Testis (tissue), 2 donors: ENCODE measurements at regions not wholly inside any gene's neighbourhood (a gene's known extent, or its start where the extent isn't known, plus 50 kb on each side); places are given as distances from the start of the nearest gene placed in this dataset.

Experiments used
- DNase-seq: peaks from one replicate; pipeline ENCODE4 v3.0.0-alpha.2; 2019
- H3K27ac ChIP-seq, 2 donors: fragments of 200-600 bp; sonication (generic); one replicate each; pipeline ENCODE4 v1.5.1; 2019
- H3K27me3 ChIP-seq: fragments of 200-600 bp; sonication (generic); one replicate; pipeline ENCODE4 v1.5.1; 2019
- H3K36me3 ChIP-seq: fragments of 200-600 bp; sonication (generic); one replicate; pipeline ENCODE4 v1.5.1; 2017; ENCODE audit warnings: low read depth; ENCODE audit errors: missing control alignments
- H3K4me1 ChIP-seq: fragments of 200-600 bp; sonication (generic); one replicate; pipeline ENCODE4 v1.5.1; 2019
- H3K4me3 ChIP-seq, 2 donors: fragments of 200-600 bp; sonication (generic); one replicate each; pipeline ENCODE4 v1.5.1; 2017 to 2019
- H3K9me3 ChIP-seq: fragments of 200-600 bp; sonication (generic); one replicate; pipeline ENCODE4 v1.5.1; 2017
- CTCF ChIP-seq, 3 experiments: fragments of 450-650 bp in 2 of 3; fragments of 200-600 bp in 1 of 3; sonication (generic) in 1 of 3; IDR thresholded peaks; one replicate each; pipeline ENCODE4 v1.5.1; 2016 to 2019; ENCODE audit warnings: antibody characterized with exemption in 3 of 3, mild to moderate bottlenecking in 2 of 3, moderate library complexity in 1 of 3
- POLR2A ChIP-seq: fragments of 450-650 bp; IDR thresholded peaks from one replicate; pipeline ENCODE4 v1.6.1; 2017; ENCODE audit warnings: antibody characterized with exemption, mild to moderate bottlenecking, moderate library complexity
- WGBS, 2 donors: methylation state at CpG; one replicate each; pipeline ENCODE4 v1.1.5; 2018; 5-methylcytosine and 5-hydroxymethylcytosine counted together
- intact Hi-C: fragments of 100-400 bp; cut with DNase I; formaldehyde crosslinking; loops from one replicate; pipeline ENCODE4 v1.15.1; 2023; ENCODE audit warnings: low total_unique reads

- Histone ChIP-seq H3K27ac (no peak overlapping the region), H3K27me3 (no peaks in the 10 kb centered on the region), H3K4me1 (no peaks in the 10 kb centered on the region), H3K36me3 (no peaks in the 10 kb centered on the region), H3K4me3 (no peak overlapping the region), H3K9me3 (no peaks in the 10 kb centered on the region)
- DNase-seq: no peak
- TF ChIP-seq CTCF (IDR thresholded peaks at IDR 0.05): no peak
- no peak for TF ChIP-seq POLR2A
- intact Hi-C loops: no loop called here
- WGBS, 2 donors: 87 to 88% methylated on average over 4 of the region's 4 CpGs
Measured at GRCh38 chr20:56783826-56784225, 154.7 kb downstream of the TFAP2C start.

GRCh38 chr20:56786503-56786902 lies 157.4 kb downstream of the TFAP2C start:
- TF ChIP-seq CTCF (IDR thresholded peaks at IDR 0.05) (no peak), POLR2A (no peak)
- no peaks in the 10 kb centered on the region for H3K9me3 ChIP-seq
- intact Hi-C loops: no loop called here
- no peaks in the 10 kb centered on the region for H3K36me3 ChIP-seq
- no peaks in the 10 kb centered on the region for H3K4me1 ChIP-seq
- no peak for DNase-seq
- 72 to 81% methylated on average over 5 of the region's 5 CpGs for WGBS, 2 donors
- no peak overlapping the region for H3K27ac ChIP-seq
- H3K4me3 ChIP-seq: no peak overlapping the region
- H3K27me3 ChIP-seq: no peaks in the 10 kb centered on the region

GRCh38 chr20:56788041-56788670 lies 159.1 kb downstream of the TFAP2C start:
- Histone ChIP-seq H3K36me3 (no peaks in the 10 kb centered on the region), H3K9me3 (no peaks in the 10 kb centered on the region), H3K27me3 (no peaks in the 10 kb centered on the region), H3K4me1 (no peaks in the 10 kb centered on the region), H3K4me3 (no peak overlapping the region), H3K27ac (no peak overlapping the region)
- intact Hi-C loops: no loop called here
- TF ChIP-seq POLR2A (no peak), CTCF (IDR thresholded peaks at IDR 0.05) (no peak)
- no peak for DNase-seq
- 85 to 87% methylated on average over 7 of the region's 7 CpGs for WGBS, 2 donors

GRCh38 chr20:56788671-56789610 lies 159.8 kb downstream of the TFAP2C start:
- no peak for TF ChIP-seq CTCF (IDR thresholded peaks at IDR 0.05)
- TF ChIP-seq POLR2A: no peak

More at GRCh38 chr20:56788671-56789610, 159.8 kb downstream of the TFAP2C start:
- Histone ChIP-seq H3K4me1 (no peaks in the 10 kb centered on the region), H3K9me3 (no peaks in the 10 kb centered on the region), H3K4me3 (no peak overlapping the region), H3K36me3 (no peaks in the 10 kb centered on the region), H3K27ac (no peak overlapping the region), H3K27me3 (no peaks in the 10 kb centered on the region)
- 83 to 91% methylated on average over 3 to 6 of the region's 6 CpGs for WGBS, 2 donors
- intact Hi-C loops: no loop called here
- no peak for DNase-seq
